Astrocyte (in vitro differentiated cells and primary cell): ENCODE measurements at regions not wholly inside any gene's neighbourhood (a gene's known extent, or its start where the extent isn't known, plus 50 kb on each side); places are given as distances from the start of the nearest gene placed in this dataset.

Experiments used
- EZH2 ChIP-seq: IDR thresholded peaks from 2 replicates; pipeline ENCODE4 v1.6.1; 2012; ENCODE audit warnings: mild to moderate bottlenecking, low read length, inconsistent platforms; ENCODE audit not compliant: insufficient read depth
- TF ChIP-seq, protein P1 (sequence below): IDR thresholded peaks from 2 replicates; pipeline ENCODE4 v1.5.1; 2011; ENCODE audit warnings: low read depth, mild to moderate bottlenecking, inconsistent platforms, low read length, moderate library complexity; ENCODE audit not compliant: insufficient read depth

DNA sequence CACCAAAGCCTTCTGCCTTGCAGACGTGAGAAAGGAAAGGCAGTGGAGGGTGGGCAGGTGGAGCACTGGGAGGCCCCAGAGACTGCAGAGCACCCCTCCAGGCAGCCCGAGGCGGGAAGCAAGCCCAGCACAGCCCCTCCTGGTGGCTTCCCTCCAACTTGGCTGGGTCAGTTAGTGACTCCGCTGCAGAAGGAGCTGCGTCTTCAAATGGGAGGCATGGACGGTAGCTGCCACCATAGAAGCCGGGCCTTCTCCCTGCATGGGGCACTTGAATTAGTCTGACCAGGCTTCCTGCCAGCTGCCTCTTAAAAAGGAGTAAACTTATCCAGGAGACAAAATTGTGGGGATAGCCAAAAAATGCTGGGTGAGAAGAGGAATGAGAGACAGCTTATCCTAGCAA, 88.0 kb upstream of the RPS6KA2 start:
- TF ChIP-seq, protein P1, sequence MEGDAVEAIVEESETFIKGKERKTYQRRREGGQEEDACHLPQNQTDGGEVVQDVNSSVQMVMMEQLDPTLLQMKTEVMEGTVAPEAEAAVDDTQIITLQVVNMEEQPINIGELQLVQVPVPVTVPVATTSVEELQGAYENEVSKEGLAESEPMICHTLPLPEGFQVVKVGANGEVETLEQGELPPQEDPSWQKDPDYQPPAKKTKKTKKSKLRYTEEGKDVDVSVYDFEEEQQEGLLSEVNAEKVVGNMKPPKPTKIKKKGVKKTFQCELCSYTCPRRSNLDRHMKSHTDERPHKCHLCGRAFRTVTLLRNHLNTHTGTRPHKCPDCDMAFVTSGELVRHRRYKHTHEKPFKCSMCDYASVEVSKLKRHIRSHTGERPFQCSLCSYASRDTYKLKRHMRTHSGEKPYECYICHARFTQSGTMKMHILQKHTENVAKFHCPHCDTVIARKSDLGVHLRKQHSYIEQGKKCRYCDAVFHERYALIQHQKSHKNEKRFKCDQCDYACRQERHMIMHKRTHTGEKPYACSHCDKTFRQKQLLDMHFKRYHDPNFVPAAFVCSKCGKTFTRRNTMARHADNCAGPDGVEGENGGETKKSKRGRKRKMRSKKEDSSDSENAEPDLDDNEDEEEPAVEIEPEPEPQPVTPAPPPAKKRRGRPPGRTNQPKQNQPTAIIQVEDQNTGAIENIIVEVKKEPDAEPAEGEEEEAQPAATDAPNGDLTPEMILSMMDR, result no peak
- no peak for TF ChIP-seq EZH2
